GM21528 (cell line): ENCODE measurements at regions not wholly inside any gene's neighbourhood (a gene's known extent, or its start where the extent isn't known, plus 50 kb on each side); places are given as distances from the start of the nearest gene placed in this dataset.
"Not testable (repeated sequence)": the region's sequence is repeated elsewhere in the genome, so short reads cannot be mapped to it uniquely, and the experiment has no call there.

Source experiments
- ATAC-seq: cut with Tn5 transposase; IDR thresholded peaks from one replicate; pipeline ENCODE4 v1.9.1; 2021; ENCODE audit warnings: mild to moderate bottlenecking, moderate library complexity; ENCODE audit not compliant: unreplicated experiment, low FRiP score

- ATAC-seq = no peak
These were observed 173.2 kb downstream of the TLE3 start for GRCh38 chr15:69924531-69924930.

- no peak for ATAC-seq
These were observed 171.7 kb downstream of the TLE3 start for GRCh38 chr15:69926006-69926405.

GRCh38 chr15:69926721-69927120 lies 171.0 kb downstream of the TLE3 start:
- ATAC-seq = no peak

- ATAC-seq = not testable (repeated sequence)
These were observed 168.8 kb downstream of the TLE3 start for GRCh38 chr15:69928890-69929289.

- ATAC-seq = no peak
These were observed 167.6 kb downstream of the TLE3 start for GRCh38 chr15:69929905-69930630.

GRCh38 chr15:69930754-69931153 lies 167.0 kb downstream of the TLE3 start:
- no peak for ATAC-seq

GRCh38 chr15:69931156-69931555 lies 166.6 kb downstream of the TLE3 start:
- no peak for ATAC-seq

- no peak for ATAC-seq
These were observed 163.1 kb downstream of the TLE3 start for GRCh38 chr15:69934607-69935006.

- ATAC-seq = no peak
These were observed 157.9 kb downstream of the TLE3 start for GRCh38 chr15:69939513-69940440.

- no peak for ATAC-seq
These were observed 157.0 kb downstream of the TLE3 start for GRCh38 chr15:69940441-69941300.

- ATAC-seq = no peak
These were observed 156.5 kb downstream of the TLE3 start for GRCh38 chr15:69941301-69941605.

GRCh38 chr15:69941706-69942495 lies 155.8 kb downstream of the TLE3 start:
- no peak for ATAC-seq

GRCh38 chr15:69943637-69944036 lies 154.1 kb downstream of the TLE3 start:
- ATAC-seq = no peak

- no peak for ATAC-seq
These were observed 152.0 kb downstream of the TLE3 start for GRCh38 chr15:69945729-69946128.

GRCh38 chr15:69946870-69947269 lies 150.8 kb downstream of the TLE3 start:
- ATAC-seq = no peak

- ATAC-seq = no peak
These were observed 150.3 kb downstream of the TLE3 start for GRCh38 chr15:69947394-69947793.

- no peak for ATAC-seq
These were observed 148.2 kb downstream of the TLE3 start for GRCh38 chr15:69949485-69949884.

- no peak for ATAC-seq
These were observed 146.3 kb downstream of the TLE3 start for GRCh38 chr15:69951256-69951897.

- ATAC-seq = no peak
These were observed 145.7 kb downstream of the TLE3 start for GRCh38 chr15:69951898-69952555.
